NK-92 (cell line): ENCODE measurements at regions not wholly inside any gene's neighbourhood (a gene's known extent, or its start where the extent isn't known, plus 50 kb on each side); places are given as distances from the start of the nearest gene placed in this dataset.

Source experiments
- DNase-seq: peaks from one replicate; lab custom pipeline; 2025; ENCODE audit not compliant: unreplicated experiment; lab: John Stamatoyannopoulos, UW

DNA sequence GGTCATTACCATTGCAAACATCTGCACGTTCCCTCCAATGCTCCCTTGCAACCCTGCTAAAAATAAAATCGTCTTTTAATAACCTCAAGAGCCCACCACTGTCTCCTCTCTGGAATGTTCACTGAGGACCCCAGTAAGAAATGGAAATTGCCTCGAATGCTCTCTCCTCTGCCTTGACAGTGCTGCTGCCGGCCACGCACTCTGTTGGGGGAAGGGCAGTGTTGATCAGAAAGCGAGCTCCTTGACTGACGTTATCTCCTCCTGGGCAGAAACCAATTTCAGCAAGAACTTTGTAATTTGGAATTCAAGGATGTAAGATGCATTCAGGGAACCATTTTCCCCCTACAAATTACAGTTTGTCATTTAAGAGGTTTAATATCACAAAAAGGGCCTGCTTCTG lies 718.5 kb downstream of the UQCRFS1 start:
- DNase-seq = no peak

DNA sequence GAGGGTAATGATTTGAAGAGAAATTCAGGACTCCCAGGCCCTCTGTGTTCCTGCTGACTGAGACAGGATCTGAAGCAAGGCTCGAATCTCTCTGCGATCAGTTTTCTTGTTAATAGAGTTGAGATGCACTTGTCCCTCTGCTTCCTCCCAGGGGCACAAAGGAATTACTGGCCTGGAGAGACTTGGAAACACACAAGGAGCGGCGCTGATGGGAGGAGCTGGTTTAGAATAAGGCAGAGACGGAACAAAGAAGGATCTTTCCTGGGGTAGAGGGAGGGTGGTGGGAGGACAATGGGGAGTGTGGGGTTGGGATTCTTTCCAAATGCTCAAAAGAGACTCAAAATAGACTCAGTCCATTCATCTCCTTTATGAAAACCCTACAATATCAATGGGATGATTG lies 719.1 kb downstream of the UQCRFS1 start:
- DNase-seq = no peak

DNA sequence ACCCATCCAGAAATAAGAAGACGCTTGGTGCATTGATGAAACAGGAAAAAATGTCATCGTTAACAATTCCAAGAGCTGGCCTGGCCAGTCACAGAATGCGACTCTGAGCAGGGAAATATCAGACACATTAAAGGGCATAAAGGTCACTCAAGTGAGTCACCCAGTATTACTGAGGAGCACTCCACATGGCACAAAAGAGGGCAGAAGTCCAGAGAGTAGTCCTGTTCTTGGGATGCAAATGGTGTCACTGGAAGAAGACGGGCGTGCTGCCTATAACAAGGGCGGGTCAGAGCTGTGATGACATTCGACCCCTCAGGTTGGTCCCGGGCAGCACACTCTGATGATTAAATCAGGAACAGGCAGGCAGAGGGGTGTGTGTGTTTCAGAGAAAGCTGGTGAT lies 720.3 kb downstream of the UQCRFS1 start:
- no peak for DNase-seq

DNA sequence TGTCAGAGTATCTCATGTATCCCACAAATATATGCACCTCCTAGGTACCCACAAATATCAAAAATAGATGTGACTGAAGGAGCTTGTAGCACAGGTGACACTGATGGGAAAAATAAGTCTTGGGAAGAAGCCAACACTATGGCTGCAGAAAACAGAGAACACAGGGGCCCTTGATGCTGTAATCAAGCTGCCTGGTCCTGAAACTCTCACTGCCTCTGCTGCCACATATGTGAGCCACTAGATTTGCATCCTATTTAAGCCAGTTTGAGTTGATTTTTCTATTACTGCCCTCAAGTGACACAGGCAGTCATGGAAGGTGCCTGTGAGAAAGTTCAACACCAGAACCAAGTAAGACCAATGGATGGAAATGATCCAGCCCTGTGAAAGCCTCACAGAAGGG lies 720.8 kb downstream of the UQCRFS1 start:
- DNase-seq = no peak

DNA sequence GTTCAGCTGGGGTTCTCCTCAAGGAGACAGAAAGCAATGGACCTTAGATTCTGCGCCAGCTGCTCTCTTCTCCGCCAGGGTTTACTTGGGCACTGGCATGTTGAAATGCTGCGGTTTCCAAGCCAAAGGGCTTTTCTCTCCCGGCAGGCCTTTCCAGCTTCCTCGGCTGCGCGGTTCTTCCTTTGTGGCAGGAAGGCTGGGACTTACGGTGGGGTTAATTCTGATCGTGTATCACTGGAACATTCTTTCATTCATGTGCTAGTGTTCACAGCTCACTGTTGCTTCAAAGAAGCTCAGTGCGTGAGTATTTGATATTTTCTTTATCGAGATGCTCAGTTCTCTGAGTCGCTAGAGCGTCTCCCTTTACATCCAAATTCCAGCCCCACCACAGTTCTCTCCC lies 723.2 kb downstream of the UQCRFS1 start:
- DNase-seq = no peak

DNA sequence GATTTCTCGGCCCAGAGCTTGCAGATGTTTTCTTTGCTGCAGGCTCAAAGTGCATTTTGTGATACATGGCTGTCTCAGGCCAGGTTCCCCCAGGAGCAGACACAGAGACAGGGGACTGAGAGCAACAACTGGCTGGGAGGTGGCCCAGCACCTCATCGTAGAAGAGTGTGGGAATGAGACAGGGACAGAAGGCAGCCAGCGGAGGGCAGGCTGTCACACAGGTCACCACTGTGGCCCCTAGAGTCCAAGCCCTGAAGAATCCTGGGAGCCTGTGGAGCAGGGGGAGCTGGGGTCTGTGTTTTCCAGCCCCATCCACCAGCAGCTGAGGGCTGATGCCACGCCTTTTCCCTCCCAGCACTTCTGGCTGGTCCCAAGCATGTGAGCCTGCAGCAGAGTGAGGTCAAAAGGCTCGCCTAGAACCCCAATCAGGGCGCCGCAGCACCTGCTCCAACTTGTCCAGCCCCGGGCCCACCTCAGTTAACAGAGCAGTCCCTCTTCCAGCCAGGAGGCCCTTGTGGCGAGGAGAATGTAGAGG lies 723.8 kb downstream of the UQCRFS1 start:
- DNase-seq = no peak

DNA sequence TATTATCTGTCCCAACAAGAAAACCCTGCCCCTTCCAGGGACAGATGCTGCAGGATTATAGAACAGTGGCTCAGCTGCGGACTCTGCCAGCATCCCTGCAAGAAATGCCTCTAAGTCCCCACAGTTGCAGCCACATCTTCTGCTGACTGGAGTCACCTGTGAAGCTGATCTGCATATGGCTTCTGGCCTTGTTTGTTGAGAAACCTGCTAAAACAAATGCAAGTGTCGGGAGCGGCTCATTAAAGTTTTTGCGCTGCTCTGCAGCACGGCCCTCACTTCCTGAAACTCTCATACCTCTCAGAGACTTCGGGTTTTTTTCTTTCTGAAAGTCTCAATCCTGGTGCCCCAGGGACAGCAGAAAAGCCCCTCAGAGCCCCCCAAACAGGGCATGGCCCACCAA lies 725.0 kb downstream of the UQCRFS1 start:
- no peak for DNase-seq

DNA sequence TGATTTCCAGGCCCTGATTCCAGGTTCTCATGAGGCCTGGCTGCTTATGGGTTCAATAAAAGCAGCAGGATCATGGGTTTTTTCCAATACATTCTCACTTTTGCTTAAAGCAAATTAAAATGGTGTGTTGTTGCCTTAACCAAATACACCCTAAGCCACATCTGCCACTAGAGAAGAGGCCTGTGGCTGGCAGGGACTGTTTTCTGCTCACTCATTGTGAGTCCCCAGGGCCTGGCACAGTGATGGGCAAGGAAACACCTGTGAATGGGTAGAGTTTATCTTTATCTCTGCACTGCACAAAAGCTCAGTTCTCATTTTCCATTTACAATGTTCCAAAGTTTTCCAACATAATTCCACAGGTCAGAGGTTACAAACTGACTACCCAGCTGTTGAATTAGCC lies 726.0 kb downstream of the UQCRFS1 start:
- no peak for DNase-seq

DNA sequence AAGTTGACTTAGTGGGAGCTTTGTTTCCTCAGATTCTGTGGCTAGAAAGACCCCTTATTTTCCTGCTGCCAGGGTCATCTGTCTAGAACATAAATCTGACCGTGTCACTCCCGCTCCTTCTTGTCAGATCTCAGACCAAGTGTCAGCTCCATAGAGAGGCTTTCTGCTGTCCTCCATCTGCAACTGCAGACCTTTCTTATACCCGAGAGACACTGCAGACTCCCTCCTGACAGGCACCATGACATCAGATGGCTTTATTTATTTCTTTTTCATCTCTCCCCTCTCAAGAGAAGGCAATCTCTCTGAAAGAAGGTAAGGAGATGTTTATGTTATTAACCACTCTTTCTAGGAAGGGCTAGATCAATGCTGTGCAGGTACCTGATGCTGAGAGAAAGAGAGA lies 726.5 kb downstream of the UQCRFS1 start:
- no peak for DNase-seq

DNA sequence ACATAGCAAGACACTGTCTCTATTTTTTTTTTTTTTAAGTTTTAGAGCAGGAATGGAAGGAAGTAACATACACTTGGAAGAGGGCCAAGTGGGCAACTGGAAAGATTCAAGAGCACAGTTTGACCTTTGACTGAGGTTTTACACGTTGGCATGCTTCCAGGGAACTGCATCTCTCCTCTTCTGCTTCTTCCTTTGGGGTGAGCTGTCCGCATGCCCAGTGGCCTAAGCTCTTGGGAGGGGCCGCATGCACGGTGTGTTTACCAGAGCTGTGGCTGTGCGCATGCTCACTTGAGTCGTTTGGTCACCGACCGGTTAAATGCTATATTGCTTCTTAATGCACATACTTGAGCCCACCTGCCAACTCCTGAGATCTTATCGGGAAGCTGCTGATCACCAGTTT lies 727.7 kb downstream of the UQCRFS1 start:
- DNase-seq = no peak

DNA sequence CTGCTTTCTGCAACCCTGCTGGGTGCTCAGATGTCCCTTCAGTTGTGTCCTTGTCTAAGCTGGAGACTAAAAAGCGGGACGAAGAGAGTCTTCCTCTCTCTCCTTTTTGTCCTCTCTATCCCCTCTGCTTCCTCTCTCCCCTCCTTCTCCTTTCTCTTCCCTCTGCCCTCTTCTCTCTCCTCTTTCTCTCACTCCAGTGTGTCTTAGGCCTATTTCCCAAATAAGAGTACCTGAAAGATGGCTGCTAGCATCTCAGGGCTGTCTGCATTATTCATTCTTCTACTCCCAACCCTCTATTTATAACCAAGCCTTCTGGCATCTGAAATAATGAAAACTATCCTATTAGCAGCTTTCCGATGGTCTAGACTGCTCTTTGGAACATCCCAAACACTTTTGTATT lies 729.8 kb downstream of the UQCRFS1 start:
- no peak for DNase-seq

DNA sequence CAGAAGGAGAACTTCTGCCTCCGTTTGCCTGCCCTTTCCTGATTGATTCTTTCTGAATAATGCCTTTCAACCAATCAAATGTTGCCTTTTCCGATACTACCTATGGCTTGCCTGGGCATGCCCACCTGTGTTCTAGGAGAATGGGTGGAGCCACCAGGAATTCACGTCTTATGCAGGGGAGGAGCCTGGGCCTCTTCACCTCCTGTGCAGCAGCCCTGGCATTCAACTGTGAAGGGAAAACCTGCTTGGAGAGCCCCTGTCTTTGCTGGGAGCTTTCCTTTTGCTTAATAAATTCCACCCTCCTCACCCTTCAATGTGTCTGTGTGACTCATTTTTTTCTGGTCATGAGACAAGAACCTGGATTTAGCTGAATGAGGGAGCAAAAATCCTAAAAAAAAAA lies 730.7 kb downstream of the UQCRFS1 start:
- DNase-seq = no peak

DNA sequence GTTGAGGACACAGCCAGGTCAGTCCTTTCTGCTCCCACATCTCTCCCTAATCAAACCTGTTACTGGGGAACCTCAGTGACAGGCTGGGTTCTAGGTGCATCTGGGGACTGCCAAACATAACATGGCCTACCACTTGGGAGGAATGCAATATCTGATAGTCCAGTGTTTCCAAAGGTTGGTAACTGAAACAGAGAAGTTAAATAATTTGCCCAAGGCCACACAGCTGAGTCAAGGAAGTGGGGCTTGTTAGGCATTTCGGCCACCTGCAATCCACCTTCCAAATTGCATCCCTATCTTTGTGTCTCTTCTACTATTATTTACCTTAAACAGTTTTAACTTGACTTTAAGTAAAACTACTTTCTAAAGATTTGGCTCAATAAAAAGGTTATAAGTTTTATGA lies 731.3 kb downstream of the UQCRFS1 start:
- DNase-seq = no peak

DNA sequence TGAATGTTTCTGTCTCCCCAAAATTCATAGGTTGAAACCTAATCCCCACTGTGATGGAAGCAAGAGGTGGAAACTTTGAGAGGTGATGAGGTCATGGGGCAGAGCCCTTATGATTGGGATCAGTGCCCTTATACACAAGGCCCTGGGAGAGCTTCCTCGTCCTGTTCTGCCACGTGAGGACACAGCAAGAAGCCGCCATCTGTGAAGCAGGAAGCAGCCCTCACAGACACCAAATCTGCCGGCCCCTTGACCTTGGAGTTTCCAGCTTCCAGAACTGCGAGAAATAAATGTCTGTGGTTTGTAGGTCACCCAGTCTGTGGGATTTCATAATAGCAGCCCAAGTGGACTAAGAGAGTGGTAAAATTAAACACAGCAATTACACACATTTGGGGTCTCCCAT lies 737.4 kb downstream of the UQCRFS1 start:
- DNase-seq = no peak

DNA sequence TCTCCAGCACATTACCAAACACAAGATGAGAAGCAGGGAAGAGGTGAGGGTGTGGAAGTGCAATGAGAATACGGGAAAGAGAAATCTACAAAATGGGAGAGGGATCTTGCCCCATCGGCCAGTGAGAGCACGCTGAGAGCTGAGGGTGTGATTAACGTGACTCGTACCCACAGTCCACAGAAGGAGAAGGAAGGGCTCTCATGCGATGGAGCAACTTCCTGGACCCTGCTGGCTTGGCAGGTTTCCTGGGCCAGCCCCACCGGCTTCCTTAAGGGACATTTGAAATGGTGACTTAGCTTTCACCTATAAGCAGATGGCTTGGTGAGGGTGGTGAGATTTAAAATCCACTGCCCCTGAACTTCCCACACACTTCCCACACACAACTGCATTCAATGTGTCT lies 740.1 kb downstream of the UQCRFS1 start:
- DNase-seq = no peak

DNA sequence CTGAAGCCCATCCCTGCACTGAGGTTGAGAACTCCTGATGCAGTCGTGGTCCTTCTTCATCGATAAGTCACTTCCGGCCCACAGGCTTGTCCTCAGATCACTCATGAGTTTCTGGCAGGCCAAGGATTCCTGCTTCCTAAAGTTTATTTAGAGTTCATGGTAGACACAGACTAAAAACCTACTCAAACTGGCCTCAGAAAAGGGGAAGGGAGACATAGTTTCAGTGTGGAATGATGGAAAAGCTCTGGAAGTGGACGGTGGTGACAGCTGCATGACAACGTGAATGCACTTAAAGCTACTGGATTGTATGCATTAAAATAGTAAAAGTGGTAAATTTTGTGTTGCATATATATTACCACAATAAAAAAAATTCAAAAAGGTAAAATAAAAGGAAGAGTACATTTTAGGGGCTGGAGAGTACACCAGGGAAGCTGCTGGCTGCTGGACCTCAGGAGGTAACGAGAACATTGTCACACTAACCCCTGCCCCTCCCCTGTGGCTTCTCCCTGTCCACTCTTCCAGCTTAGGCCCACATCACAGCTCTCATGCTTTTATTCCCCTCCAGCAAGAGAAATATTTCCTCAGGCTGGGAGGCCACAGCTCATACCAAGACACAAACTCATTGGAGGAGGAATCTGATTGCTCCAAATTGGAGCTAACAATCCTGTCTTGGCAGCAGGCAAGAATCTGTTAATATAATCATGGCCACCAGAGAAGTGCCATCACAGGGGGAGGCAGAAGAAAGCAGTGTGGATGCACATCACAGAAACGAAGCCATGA lies 741.0 kb downstream of the UQCRFS1 start:
- DNase-seq = no peak

DNA sequence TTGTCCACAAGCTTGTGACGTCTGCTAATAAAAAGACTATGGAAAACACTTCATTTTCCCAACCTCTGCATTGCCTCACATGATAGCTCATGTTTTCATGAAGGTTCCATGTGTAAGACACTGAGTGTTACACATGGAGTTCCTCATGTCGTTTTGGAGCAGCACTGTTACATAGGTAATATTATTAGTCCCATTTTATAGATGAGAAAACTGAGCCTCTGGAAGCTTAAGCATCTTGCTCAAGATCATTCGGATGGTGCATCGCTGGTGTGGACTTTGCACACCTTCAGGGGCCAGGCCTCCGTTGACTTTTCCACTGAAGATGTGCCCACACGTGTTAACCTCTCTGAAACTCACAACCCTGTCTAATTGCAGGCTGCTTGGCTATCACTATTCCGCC lies 743.4 kb downstream of the UQCRFS1 start:
- no peak for DNase-seq

DNA sequence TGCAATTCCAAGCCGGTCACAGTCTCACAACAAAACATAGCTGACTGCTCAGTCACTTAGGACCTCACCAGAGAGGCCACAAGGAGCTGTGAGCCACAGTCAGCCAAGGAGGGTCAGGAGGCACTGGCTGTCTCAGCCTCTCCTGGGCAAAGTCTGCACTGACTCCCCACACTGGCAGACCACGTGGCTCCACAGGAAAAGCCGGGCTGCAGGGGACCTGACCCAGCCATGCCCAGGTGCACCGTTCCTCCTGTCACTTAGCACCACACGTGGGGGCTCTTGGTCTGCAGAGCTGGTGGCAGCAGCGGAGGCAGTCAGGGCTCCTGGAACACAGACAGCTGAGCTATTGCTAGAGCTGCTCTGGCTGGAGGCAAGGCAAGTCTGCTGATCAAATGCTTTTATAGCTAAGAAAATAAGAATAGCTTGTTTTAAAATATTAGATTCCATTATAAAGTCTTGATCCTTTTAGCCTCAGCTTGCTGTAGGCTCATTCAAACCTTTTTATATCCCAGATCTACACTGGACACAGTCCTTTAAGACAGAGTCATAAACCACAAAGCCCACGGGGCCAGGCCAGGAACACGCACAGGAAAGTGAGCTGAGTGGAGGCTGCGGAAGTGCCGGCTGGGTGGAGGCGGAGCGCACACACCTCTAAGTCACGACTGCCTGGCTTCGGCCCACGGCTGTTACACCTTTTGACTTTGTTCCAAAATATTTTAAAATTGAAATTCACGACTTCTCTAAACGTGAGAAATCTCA lies 744.1 kb downstream of the UQCRFS1 start:
- no peak for DNase-seq

DNA sequence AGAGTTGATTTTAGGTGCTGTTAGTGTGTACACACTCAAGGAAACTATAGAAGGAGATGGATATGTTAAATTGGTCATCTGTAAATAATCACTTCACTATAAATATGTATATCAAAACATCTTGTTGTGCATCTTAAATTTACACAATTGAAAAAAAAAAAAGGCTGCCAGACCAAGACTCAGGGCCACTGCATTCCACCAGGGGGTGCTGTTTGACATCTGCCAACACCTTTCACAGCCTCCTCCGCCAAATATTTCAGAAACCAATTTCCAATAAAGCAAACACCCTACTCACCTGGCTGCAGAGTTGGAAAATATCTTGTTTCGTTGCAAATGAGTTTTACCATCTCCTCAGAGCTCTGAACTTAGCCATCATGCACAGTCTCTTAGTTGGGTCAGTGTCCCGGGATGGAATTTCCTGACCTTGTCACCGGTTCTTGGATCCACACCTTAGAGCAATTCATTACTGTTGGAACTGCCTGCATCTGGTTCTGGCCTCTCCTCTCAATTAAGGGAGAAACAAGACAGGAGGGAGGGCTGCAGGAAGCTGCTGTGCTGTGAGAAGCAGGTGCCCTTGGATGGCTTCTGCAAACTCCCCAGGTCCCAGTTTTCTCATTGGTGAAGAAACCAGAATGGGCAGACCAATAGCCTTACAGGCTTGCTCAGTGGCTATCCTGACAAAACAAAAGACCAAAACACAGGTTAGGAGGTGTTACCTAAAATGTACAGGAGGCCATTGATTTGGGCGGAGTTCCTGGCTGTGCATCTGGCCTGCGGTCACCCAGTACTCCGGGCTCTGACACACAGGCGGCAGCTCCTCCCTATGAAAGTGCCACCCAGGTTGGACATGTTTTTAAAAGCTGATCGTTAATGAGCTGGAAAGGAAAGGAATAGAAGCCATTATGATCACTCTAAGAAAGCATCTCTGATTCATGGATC lies 746.6 kb downstream of the UQCRFS1 start:
- peak; percentile 15 for DNase-seq

DNA sequence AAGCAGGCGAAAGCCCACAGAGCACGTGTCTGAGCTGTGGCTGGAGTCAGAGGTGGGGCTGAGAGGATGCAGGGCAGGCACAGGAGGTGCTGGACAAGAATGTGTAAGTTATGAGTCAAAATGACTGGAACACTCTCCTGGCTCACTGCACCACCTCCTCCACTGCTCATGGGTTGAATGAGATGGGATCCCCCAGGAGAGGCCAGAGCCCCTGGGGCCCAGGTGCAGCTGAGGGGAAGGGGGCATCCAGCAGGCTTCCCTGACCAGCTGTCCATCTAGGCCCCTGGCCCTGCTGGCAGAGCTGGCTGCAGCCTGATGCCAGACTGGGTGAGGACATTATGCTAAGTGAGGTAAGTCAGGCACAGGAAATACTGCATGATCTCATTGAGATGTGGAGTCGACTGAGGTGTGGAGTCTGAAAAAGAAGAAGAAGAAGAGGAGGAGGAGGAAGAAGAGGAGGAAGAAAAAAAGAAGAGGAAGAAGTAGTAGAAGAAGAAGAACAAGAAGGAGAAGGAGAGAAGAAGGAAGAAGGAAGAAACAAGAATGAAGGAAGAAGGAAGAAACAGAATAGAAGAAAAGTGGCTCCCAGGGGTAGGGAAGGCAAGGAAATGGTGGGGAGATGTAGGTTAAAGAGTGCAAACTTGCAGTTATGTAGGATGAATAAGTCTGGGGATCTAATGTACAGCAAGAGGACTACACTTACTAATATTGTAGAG lies 747.4 kb downstream of the UQCRFS1 start:
- no peak for DNase-seq
